WERI-Rb-1 (cell line): ENCODE measurements at regions not wholly inside any gene's neighbourhood (a gene's known extent, or its start where the extent isn't known, plus 50 kb on each side); places are given as distances from the start of the nearest gene placed in this dataset.

Source experiments
- DNase-seq: peaks from one replicate; pipeline ENCODE4 v3.0.0-alpha.2; 2020
- H3K27ac ChIP-seq: fragments of 250-450 bp; sonication (Bioruptor Pico); 2 replicates; pipeline ENCODE4 v1.5.1; 2020; ENCODE audit warnings: mild to moderate bottlenecking, moderate library complexity
- H3K27me3 ChIP-seq: fragments of 250-450 bp; sonication (Bioruptor Pico); 2 replicates; pipeline ENCODE4 v1.5.1; 2021; ENCODE audit warnings: mild to moderate bottlenecking, low read depth, moderate library complexity; ENCODE audit not compliant: insufficient read depth, severe bottlenecking
- H3K36me3 ChIP-seq: fragments of 250-450 bp; sonication (Bioruptor Pico); 2 replicates; pipeline ENCODE4 v1.5.1; 2020; ENCODE audit warnings: mild to moderate bottlenecking, moderate library complexity
- H3K4me3 ChIP-seq: 2 replicates; pipeline ENCODE4 v1.5.1; 2011; ENCODE audit warnings: low read depth, mild to moderate bottlenecking, control low read depth, low read length
- H3K9me3 ChIP-seq: fragments of 250-450 bp; sonication (Bioruptor Pico); 2 replicates; pipeline ENCODE4 v1.5.1; 2021; ENCODE audit warnings: mild to moderate bottlenecking, moderate library complexity; ENCODE audit not compliant: severe bottlenecking
- CTCF ChIP-seq: IDR thresholded peaks from 2 replicates; pipeline ENCODE4 v1.5.1; 2011; ENCODE audit warnings: low read depth, mild to moderate bottlenecking, control low read depth, inconsistent platforms, low read length

- TF ChIP-seq CTCF, result no peak
- peaks cover 3% of the 10 kb centered on the region for H3K9me3 ChIP-seq
- H3K27me3 ChIP-seq, result no peaks in the 10 kb centered on the region
- DNase-seq, result no peak
- H3K4me3 ChIP-seq, result no peak overlapping the region
- H3K27ac ChIP-seq, result 0 out of 2 replicates have a peak overlapping the region, but pooled peaks have one; percentile 19
- no peaks in the 10 kb centered on the region; the same call in 1 of the 2 replicates for H3K36me3 ChIP-seq
Observed at GRCh38 chr4:1515763-1516162, 109.5 kb upstream of the NKX1-1 start.

- no peak overlapping the region for H3K4me3 ChIP-seq
- peaks cover 3% of the 10 kb centered on the region for H3K9me3 ChIP-seq
- no peak overlapping the region for H3K27ac ChIP-seq
- no peak for TF ChIP-seq CTCF
- no peaks in the 10 kb centered on the region; the same call in 1 of the 2 replicates for H3K36me3 ChIP-seq
- DNase-seq, result no peak
- no peaks in the 10 kb centered on the region for H3K27me3 ChIP-seq
Observed at GRCh38 chr4:1515156-1515555, 108.9 kb upstream of the NKX1-1 start.

- peaks cover 3% of the 10 kb centered on the region for H3K9me3 ChIP-seq
- no peak overlapping the region for H3K27ac ChIP-seq
- no peak overlapping the region for H3K4me3 ChIP-seq
- DNase-seq, result no peak
- H3K36me3 ChIP-seq, result no peaks in the 10 kb centered on the region; the same call in 1 of the 2 replicates
- H3K27me3 ChIP-seq, result no peaks in the 10 kb centered on the region
- TF ChIP-seq CTCF, result no peak
Observed at GRCh38 chr4:1514612-1515011, 108.4 kb upstream of the NKX1-1 start.

- DNase-seq, result no peak
- Histone ChIP-seq H3K9me3 (peaks cover 3% of the 10 kb centered on the region), H3K27me3 (no peaks in the 10 kb centered on the region), H3K36me3 (no peaks in the 10 kb centered on the region; the same call in 1 of the 2 replicates), H3K27ac (no peak overlapping the region), H3K4me3 (no peak overlapping the region)
- no peak for TF ChIP-seq CTCF
Observed at GRCh38 chr4:1513936-1514483, 107.8 kb upstream of the NKX1-1 start.

- peaks cover 3% of the 10 kb centered on the region for H3K9me3 ChIP-seq
- H3K27me3 ChIP-seq, result no peaks in the 10 kb centered on the region
- peak overlapping the region; percentile 42; the same call in 1 of the 2 replicates for H3K27ac ChIP-seq
- peak; percentile 71 for DNase-seq
- no peaks in the 10 kb centered on the region; the same call in 1 of the 2 replicates for H3K36me3 ChIP-seq
- peak; percentile 89 for TF ChIP-seq CTCF
- H3K4me3 ChIP-seq, result no peak overlapping the region
Observed at GRCh38 chr4:1512738-1513660, 106.8 kb upstream of the NKX1-1 start.
